Activated T-helper 2 cell treated with anti-CD3 and anti-CD28 coated beads, Interferon-gamma antibody, Interleukin-2, Interleukin-4, amounts not matched to agents 10 μg/mL and 5 μg/mL and 100 μg/mL, durations not matched to agents 14 hours and 24 hours and 36 hours (primary cell): ENCODE measurements at regions not wholly inside any gene's neighbourhood (a gene's known extent, or its start where the extent isn't known, plus 50 kb on each side); places are given as distances from the start of the nearest gene placed in this dataset.

Source experiments
- DNase-seq: peaks from one replicate; pipeline ENCODE4 v3.0.0; 2021; ENCODE audit warnings: low spot score
- H3K27ac Mint-ChIP-seq: one replicate; pipeline ENCODE4 v1.8.0; 2021; ENCODE audit warnings: mixed read lengths
- H3K27me3 Mint-ChIP-seq: one replicate; pipeline ENCODE4 v1.8.0; 2021; ENCODE audit warnings: low read depth, mixed read lengths
- H3K36me3 Mint-ChIP-seq: one replicate; pipeline ENCODE4 v1.8.0; 2021; ENCODE audit warnings: low read depth, mixed read lengths
- H3K4me1 Mint-ChIP-seq: one replicate; pipeline ENCODE4 v1.8.0; 2021; ENCODE audit warnings: low read depth, mixed read lengths
- H3K4me3 Mint-ChIP-seq: one replicate; pipeline ENCODE4 v1.8.0; 2021; ENCODE audit warnings: low read depth, mild to moderate bottlenecking, moderate library complexity, mixed read lengths
- H3K9me3 Mint-ChIP-seq: one replicate; pipeline ENCODE4 v1.8.0; 2021; ENCODE audit warnings: mixed read lengths
- intact Hi-C: fragments of 100-400 bp; cut with micrococcal nuclease; formaldehyde crosslinking; loops from one replicate; pipeline ENCODE4 v1.15.1; 2023

DNA sequence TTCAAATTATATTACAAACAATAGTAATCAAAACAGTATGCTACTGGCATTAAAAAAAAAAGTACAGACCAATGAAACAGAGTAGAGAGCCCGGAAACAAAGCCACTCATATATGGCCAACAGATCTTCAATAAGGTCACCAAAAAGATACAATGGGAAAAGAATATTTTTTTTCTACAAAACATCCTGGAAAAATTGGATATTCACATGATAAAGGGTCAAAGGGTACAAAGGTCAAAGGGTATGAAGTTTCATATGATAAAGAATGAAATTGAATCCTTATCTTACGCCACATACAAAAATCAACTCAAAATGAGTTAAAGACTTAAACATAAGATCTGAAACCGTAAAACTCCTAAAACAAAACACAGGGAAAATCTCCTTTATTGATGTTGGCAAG is 168.5 kb upstream of the PELI2 start:
- H3K4me1 Mint-ChIP-seq: no peaks in the 10 kb centered on the region
- no peak overlapping the region for H3K4me3 Mint-ChIP-seq
- DNase-seq: no peak
- H3K9me3 Mint-ChIP-seq: no peaks in the 10 kb centered on the region
- no peak overlapping the region for H3K27ac Mint-ChIP-seq
- H3K36me3 Mint-ChIP-seq: no peaks in the 10 kb centered on the region
- H3K27me3 Mint-ChIP-seq: no peaks in the 10 kb centered on the region
- intact Hi-C loops: no loop called here

DNA sequence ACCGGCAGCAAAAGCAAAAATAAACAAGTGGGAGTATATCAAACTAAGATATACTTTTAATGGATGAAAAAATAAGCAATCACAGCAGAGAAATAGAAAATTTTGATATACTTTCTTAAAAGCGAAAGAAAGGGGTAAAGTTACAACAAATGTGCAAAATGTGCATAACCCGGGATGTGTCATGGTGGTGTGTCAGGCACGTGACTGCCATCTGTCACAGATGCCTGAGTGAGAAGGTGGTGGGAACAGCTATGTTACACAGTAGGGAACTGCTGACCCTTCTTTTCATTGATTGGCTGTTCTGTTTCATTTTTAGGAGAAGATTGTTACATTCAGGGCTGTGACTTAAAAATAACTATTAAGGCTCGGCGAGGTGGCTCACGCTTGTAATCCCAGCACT is 168.1 kb upstream of the PELI2 start:
- no peaks in the 10 kb centered on the region for H3K4me1 Mint-ChIP-seq
- no peak for DNase-seq
- no peaks in the 10 kb centered on the region for H3K27me3 Mint-ChIP-seq
- H3K9me3 Mint-ChIP-seq: no peaks in the 10 kb centered on the region
- intact Hi-C loops: no loop called here
- no peaks in the 10 kb centered on the region for H3K36me3 Mint-ChIP-seq
- H3K4me3 Mint-ChIP-seq: no peak overlapping the region
- no peak overlapping the region for H3K27ac Mint-ChIP-seq

DNA sequence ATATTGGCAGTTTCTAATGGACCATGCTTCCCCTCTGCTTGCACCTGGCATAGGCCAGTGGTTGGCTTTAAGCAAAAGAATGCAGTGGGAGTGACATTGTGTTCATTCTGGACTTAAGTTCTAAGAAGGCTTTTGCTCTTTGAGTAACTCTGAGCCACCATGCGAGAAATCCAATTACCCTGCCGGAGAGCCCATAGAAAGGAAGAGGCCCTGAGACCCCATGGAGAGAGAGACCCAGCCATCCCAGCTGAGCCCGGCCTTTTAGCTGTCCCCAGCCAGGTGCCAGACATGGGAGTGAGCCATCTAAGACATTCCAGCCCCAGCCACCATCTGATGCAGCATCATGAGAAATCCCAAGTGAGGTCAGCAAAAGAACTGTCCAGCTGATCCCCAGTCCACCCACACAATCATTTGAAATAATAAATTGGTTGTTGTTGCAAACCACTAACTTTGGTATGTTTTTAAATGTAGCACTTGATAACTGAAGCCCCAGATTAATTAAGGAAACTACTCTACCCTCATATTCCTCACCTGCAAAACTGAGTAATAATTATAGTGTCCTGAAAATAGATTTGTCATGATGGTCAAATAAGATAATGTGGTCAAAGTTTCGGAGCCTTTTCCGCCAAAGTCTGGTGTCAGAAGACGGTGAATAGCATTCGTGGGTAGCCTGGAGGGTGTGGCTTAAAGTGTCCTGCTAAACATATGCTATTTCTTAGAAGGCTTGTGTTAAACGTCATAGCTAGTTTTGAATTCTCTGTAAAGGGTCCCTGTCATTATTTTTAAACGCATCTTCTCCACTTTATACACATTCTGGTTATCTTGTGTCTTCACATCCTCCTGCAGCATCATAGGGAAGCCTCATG is 166.6 kb upstream of the PELI2 start:
- no peaks in the 10 kb centered on the region for H3K4me1 Mint-ChIP-seq
- intact Hi-C loops: no loop called here
- no peaks in the 10 kb centered on the region for H3K36me3 Mint-ChIP-seq
- DNase-seq: no peak
- no peak overlapping the region for H3K4me3 Mint-ChIP-seq
- no peak overlapping the region for H3K27ac Mint-ChIP-seq
- no peaks in the 10 kb centered on the region for H3K9me3 Mint-ChIP-seq
- H3K27me3 Mint-ChIP-seq: no peaks in the 10 kb centered on the region

DNA sequence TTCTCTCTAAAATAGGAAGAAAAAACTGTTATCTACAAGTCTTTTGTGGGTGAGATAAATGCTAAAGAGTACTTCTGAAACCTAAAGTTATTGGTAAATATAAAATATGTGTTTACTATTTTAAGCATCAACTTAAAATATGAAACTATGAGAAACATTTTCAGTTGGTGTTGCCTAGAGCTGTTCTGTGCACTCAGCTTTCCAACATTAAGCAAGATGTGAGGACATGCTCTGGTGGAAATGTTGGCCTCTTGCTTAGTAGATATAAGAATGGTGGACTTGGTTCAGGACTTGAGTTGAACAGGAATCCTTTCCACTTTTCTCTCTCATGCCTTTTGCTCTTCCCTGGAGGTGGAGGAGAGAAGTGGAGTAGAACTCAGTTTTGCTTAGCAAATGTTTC is 164.1 kb upstream of the PELI2 start:
- intact Hi-C loops: no loop called here
- Mint-ChIP-seq H3K36me3 (no peaks in the 10 kb centered on the region), H3K27ac (no peak overlapping the region), H3K4me1 (no peaks in the 10 kb centered on the region), H3K9me3 (no peaks in the 10 kb centered on the region), H3K27me3 (no peaks in the 10 kb centered on the region), H3K4me3 (no peak overlapping the region)
- DNase-seq: no peak

DNA sequence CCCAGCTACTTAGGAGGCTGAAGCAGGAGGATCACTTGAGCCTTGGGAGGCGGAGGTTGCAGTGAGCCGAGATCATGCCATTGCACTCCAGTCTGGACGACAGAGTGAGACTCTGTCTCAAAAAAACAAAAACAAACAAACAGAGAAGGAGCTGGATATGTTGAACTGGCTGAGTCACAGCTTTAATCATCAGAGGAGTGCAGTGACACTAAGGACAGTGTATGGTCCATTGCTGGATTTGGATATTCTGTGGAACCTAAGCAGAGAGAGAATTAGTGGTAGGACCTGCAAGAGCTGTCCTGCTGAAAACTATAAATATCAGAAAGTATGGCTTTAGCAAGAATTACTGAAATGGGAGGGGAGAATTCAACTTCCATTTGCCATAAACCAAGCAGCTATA is 163.0 kb upstream of the PELI2 start:
- no peaks in the 10 kb centered on the region for H3K4me1 Mint-ChIP-seq
- H3K9me3 Mint-ChIP-seq: no peaks in the 10 kb centered on the region
- DNase-seq: no peak
- no peaks in the 10 kb centered on the region for H3K36me3 Mint-ChIP-seq
- peaks cover under 1% of the 10 kb centered on the region for H3K27me3 Mint-ChIP-seq
- intact Hi-C loops: no loop called here
- no peak overlapping the region for H3K27ac Mint-ChIP-seq
- no peak overlapping the region for H3K4me3 Mint-ChIP-seq

DNA sequence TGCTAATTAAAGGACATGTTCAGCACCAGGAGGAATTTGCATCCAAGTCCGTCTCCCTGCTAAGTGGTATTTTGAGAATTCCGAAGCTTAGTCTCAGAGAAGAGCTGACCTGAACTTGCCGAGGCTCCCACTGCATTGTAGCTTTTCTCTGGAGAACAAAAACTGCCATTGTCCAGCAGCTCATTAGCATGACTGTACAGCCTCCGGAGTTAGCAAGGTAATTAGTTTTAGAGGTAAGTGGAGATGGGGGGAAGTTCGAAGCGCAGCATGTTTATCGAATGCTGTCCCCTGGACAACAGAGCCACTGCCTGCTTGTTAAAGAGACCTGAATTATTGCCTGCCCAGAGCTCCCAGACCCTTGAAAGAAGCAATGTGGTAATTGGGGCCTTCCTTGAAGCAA is 160.3 kb upstream of the PELI2 start:
- H3K27ac Mint-ChIP-seq: no peak overlapping the region
- H3K4me1 Mint-ChIP-seq: no peaks in the 10 kb centered on the region
- H3K9me3 Mint-ChIP-seq: no peaks in the 10 kb centered on the region
- no peaks in the 10 kb centered on the region for H3K36me3 Mint-ChIP-seq
- H3K27me3 Mint-ChIP-seq: peaks cover 10% of the 10 kb centered on the region
- intact Hi-C loops: no loop called here
- H3K4me3 Mint-ChIP-seq: no peak overlapping the region
- DNase-seq: no peak

DNA sequence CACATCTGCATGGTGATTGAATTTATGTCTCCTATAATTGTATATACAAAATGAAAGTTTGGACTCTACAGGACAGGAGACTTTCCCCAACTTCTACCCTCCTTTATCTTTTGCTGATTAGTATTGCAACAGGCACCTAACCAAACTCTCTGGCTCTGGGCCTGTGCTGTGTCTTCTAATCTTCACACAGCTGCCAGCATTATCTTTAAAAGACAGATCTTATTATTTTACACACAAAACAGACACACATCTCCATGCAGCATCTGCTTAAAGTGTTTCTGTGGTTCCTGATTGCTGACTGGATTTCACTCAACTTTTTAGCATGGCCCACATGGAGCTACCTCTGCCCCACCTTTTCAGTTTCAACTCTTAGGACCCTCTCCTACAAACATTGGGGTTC is 154.9 kb upstream of the PELI2 start:
- no peaks in the 10 kb centered on the region for H3K4me1 Mint-ChIP-seq
- intact Hi-C loops: no loop called here
- H3K27ac Mint-ChIP-seq: no peak overlapping the region
- H3K4me3 Mint-ChIP-seq: no peak overlapping the region
- no peaks in the 10 kb centered on the region for H3K9me3 Mint-ChIP-seq
- H3K36me3 Mint-ChIP-seq: no peaks in the 10 kb centered on the region
- peaks cover 15% of the 10 kb centered on the region for H3K27me3 Mint-ChIP-seq
- DNase-seq: no peak

DNA sequence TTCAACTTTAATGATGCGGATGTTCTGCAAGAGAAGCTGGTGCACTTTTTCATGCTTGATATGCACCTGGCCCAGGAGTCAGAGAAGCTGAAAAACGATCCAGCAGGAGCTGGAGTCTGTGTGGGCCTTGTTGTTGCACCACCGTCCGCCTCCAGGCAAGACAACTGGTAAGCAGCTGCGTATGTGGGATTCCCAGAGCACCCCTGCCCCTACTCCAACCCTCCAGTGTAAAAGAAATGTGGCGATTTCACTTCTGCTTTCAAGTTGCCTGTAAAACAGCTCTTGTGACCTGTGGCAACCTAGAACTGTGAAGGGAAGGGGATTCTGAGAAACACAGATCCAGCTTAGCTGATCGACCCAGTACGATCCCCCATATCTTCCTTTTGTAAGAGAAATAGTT is 154.1 kb upstream of the PELI2 start:
- Mint-ChIP-seq H3K27me3 (peaks cover 15% of the 10 kb centered on the region), H3K4me1 (no peaks in the 10 kb centered on the region), H3K36me3 (no peaks in the 10 kb centered on the region), H3K4me3 (no peak overlapping the region), H3K27ac (no peak overlapping the region), H3K9me3 (no peaks in the 10 kb centered on the region)
- DNase-seq: no peak
- intact Hi-C loops: no loop called here

DNA sequence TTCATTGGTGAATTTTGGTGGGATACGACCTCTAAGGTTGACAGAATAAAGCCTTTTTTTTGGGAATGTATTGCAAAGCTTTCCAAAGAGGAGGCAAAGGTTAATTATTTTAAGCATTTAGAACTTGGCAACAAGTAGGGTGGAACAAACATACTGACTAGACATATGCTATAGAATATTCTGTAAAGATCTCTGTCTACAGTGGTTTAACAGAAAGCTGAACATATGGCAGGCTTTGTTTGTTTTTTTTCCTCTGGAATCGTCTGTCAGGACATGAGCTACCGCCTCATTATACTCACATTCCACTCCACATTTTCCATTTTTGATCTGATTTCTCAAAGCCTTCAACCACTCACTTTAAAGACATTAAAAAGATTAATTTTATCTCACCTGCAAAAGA is 153.4 kb upstream of the PELI2 start:
- intact Hi-C loops: no loop called here
- Mint-ChIP-seq H3K9me3 (no peaks in the 10 kb centered on the region), H3K27ac (no peak overlapping the region)

DNA sequence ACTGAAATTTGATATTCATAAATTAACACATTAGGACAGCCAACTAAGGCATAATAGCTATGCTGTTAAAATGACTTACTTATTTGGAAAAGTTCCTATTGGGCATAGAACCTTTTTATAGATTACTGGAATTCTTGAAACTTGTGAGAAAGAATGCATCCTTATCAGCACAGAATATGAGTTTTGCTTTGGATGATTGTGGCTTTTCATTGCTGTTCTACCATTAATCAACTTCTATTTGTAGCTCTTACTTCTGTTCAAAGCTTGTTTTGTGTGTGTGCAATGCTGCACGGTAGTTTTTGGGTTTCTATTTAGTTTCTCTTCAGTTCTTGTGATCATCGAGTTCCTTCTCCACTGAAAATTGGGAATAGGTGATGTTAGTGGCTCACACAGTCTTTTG is 152.4 kb upstream of the PELI2 start:
- H3K27ac Mint-ChIP-seq: no peak overlapping the region
- no peaks in the 10 kb centered on the region for H3K4me1 Mint-ChIP-seq
- intact Hi-C loops: no loop called here
- H3K36me3 Mint-ChIP-seq: no peaks in the 10 kb centered on the region
- DNase-seq: no peak
- peaks cover 10% of the 10 kb centered on the region for H3K27me3 Mint-ChIP-seq
- no peaks in the 10 kb centered on the region for H3K9me3 Mint-ChIP-seq
- H3K4me3 Mint-ChIP-seq: no peak overlapping the region

More for the DNA sequence above, 153.4 kb upstream of the PELI2 start:
- H3K36me3 Mint-ChIP-seq: no peaks in the 10 kb centered on the region
- H3K4me1 Mint-ChIP-seq: no peaks in the 10 kb centered on the region
- no peak overlapping the region for H3K4me3 Mint-ChIP-seq
- peaks cover 15% of the 10 kb centered on the region for H3K27me3 Mint-ChIP-seq
- DNase-seq: no peak

DNA sequence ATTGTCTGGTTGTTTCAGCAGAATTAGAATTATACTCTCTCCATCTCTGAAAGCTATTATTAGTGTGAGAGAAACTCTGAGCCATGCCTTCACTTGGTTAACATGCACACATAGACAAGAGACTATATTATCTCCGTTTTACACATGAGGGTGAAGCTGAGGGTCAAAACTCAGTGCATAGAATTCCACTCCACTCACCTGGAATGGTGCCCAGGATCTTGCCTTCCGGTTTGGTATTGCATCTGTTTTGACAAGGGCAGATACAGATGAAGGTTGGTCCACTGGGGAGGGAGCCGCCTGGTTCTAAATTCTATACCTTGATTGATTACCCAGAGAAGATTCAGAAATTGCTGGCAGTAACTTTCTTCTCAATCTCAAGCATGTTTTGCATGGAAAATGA is 149.5 kb upstream of the PELI2 start:
- DNase-seq: no peak
- H3K9me3 Mint-ChIP-seq: no peaks in the 10 kb centered on the region
- no peak overlapping the region for H3K27ac Mint-ChIP-seq
- intact Hi-C loops: no loop called here
- no peaks in the 10 kb centered on the region for H3K4me1 Mint-ChIP-seq
- no peaks in the 10 kb centered on the region for H3K36me3 Mint-ChIP-seq
- peaks cover 4% of the 10 kb centered on the region for H3K27me3 Mint-ChIP-seq
- H3K4me3 Mint-ChIP-seq: no peak overlapping the region

DNA sequence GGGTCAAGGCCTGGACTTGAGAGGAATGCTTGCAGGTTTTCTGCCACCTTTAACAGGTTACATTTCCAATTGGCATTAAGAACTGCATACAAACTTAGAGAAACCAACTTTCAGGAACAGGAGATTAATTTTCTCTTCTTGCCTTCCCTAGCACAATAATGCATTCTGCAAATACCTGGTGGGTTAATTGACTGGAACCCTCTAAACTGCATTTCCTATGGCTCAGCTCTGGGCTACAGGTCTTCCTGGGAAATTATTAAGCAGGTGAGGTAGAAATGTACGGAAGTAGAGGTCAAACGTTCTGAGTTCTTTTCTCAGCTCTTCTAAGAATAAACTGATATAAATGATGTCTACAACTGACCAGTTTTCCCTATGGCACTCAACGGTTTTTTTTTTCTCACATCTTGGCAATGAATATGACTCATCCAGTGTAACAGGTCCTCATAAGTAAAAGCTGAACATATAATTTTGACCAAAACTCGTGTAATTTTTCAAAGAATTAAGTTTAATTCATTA is 144.9 kb upstream of the PELI2 start:
- no peaks in the 10 kb centered on the region for H3K4me1 Mint-ChIP-seq
- no peak overlapping the region for H3K4me3 Mint-ChIP-seq
- no peak overlapping the region for H3K27ac Mint-ChIP-seq
- H3K27me3 Mint-ChIP-seq: no peaks in the 10 kb centered on the region
- DNase-seq: no peak
- intact Hi-C loops: no loop called here
- H3K36me3 Mint-ChIP-seq: no peaks in the 10 kb centered on the region
- H3K9me3 Mint-ChIP-seq: no peaks in the 10 kb centered on the region

DNA sequence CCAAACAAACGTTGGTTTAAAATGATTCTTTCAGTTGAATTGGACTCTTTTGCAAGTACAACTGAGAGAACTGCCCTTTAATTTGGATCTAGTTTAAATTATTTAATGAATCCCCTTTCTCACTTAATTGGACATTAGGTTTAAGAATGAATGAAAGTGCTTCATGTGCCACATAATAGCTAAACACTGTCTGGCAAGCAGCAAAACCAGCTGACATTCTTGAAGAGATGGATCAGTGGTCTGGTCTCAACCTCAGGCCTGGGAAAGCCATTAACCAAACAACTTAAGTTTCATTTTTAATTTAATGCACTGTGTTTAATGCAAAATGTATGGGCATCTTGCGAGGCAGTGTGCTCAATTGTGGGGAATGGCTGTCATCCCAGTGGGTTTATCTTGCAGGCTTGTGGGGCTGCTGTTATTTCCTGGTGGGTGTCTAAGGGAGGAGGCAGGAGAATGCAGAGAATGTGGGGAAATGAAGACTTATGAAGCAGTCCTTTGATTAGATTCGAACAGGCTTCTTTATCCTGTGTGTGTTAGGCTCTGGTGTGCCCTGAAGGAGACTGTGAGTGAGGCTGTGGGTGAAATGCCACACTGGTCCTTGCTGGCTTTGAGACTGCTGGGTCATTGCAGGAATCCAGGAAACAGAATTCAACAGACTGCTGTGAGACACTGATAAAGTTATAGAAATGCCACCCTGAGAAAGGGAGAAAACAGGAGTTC is 144.1 kb upstream of the PELI2 start:
- H3K4me3 Mint-ChIP-seq: no peak overlapping the region
- intact Hi-C loops: no loop called here
- no peaks in the 10 kb centered on the region for H3K27me3 Mint-ChIP-seq

More for the DNA sequence above, 144.1 kb upstream of the PELI2 start:
- Mint-ChIP-seq H3K36me3 (no peaks in the 10 kb centered on the region), H3K4me1 (no peaks in the 10 kb centered on the region), H3K27ac (no peak overlapping the region), H3K9me3 (no peaks in the 10 kb centered on the region)
- DNase-seq: no peak
